ENCODE measurements at regions not wholly inside any gene's neighbourhood (a gene's known extent, or its start where the extent isn't known, plus 50 kb on each side); places are given as distances from the start of the nearest gene placed in this dataset.

DNA sequence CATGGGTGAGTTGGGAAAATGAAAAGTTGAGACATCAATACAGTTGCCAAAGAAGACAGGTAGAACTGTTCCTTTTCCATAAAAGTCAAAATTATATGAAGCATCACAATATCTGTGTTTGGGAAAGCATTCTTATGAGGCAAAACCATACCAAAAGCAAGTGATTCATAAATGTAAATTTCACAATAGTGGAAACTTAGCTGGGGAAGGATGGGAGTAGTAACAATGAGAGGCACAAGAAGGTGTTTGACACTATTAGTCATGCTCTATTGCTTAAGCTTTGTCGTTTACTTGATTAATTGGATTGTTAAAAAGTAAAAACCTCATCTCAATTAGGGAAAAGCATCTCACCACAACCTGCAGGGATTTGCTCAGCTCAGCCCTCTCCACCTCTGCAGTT is 240.2 kb downstream of the C7orf25 start:
- TF ChIP-seq, protein P1, sequence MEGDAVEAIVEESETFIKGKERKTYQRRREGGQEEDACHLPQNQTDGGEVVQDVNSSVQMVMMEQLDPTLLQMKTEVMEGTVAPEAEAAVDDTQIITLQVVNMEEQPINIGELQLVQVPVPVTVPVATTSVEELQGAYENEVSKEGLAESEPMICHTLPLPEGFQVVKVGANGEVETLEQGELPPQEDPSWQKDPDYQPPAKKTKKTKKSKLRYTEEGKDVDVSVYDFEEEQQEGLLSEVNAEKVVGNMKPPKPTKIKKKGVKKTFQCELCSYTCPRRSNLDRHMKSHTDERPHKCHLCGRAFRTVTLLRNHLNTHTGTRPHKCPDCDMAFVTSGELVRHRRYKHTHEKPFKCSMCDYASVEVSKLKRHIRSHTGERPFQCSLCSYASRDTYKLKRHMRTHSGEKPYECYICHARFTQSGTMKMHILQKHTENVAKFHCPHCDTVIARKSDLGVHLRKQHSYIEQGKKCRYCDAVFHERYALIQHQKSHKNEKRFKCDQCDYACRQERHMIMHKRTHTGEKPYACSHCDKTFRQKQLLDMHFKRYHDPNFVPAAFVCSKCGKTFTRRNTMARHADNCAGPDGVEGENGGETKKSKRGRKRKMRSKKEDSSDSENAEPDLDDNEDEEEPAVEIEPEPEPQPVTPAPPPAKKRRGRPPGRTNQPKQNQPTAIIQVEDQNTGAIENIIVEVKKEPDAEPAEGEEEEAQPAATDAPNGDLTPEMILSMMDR (IDR thresholded peaks at IDR 0.05; ENCODE audit: insufficient read depth, low read length, missing control alignments) = no peak
- CTCF ChIA-PET = no interaction called here
- H3K4me3 ChIP-seq (ENCODE audit: low read depth, low read length) = no peak overlapping the region
- POLR2A ChIA-PET = no interaction called here
- no peak for DNase-seq (ENCODE audit: low read depth, low spot score)

DNA sequence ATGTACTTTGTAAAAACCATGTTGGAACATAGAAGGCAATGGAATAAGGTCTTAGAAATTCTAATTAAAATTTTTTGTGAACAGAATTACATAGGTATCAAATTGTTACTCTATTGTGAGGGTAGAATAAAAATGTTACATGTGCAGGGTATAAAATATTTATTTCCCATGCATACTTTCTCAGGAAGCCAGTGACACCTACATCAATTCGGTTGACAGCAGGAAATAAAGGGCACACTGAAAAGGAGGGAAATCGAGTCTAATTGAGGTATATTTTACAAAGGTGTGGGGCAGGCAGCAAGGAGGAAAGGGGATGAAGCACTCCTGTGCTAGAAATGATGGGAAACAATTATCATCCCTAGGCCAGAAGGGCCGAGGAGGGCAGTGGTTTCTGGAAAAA is 244.9 kb downstream of the C7orf25 start:
- TF ChIP-seq, protein P1 (IDR thresholded peaks at IDR 0.05; ENCODE audit: insufficient read depth, low read length, missing control alignments) = no peak
- no peak overlapping the region for H3K4me3 ChIP-seq (ENCODE audit: low read depth, low read length)
- CTCF ChIA-PET = no interaction called here
- POLR2A ChIA-PET = no interaction called here
- no peak for DNase-seq (ENCODE audit: low read depth, low spot score)

DNA sequence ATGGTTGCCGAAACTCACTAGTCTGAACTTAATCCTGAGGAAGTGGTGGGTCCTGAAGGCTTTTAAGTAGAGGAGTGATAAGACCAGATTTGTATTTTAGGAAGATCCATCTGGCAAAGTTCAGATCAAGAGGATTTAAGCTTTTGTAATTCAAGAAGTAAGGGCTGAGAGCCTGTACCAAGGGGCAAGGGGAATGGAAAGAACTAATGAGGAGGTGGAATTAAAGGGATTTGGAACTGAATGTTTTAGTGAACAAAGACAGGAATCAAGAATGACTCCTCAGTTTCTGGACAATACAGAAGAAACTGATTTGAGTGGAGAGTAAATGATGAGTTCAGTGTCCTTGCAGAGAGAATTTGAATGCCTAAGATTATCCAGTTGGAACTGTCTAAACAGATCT is 249.0 kb downstream of the C7orf25 start:
- no peak for DNase-seq (ENCODE audit: low read depth, low spot score)
- CTCF ChIA-PET = interaction anchor here (0.9 kb wide), 1 partner anchor 685 kb away, joined by 3 read pairs; no protein-coding TSS in a partner anchor
- POLR2A ChIA-PET = no interaction called here
- TF ChIP-seq, protein P1 (IDR thresholded peaks at IDR 0.05; ENCODE audit: insufficient read depth, low read length, missing control alignments) = no peak
- H3K4me3 ChIP-seq (ENCODE audit: low read depth, low read length) = no peak overlapping the region

DNA sequence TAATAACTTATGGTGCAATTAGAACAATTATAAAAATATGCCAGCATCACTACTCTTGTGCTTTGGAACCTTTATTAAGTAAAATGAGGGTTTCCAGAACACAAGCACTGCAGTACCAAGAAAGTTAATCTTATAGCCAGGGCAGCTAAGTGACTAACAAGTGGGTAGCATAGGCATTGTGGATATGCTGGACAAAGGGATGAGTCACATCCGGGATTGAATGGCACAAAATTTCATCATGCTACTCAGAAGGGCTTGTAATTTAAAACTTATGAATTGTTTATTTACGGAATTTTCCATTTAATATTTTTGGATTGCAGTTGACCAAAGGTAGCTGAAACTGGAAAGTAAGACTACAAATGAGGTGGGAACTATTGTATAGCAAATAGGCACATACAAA is 250.6 kb downstream of the C7orf25 start:
- H3K4me3 ChIP-seq (ENCODE audit: low read depth, low read length) = no peak overlapping the region
- POLR2A ChIA-PET = no interaction called here
- TF ChIP-seq, protein P1 (IDR thresholded peaks at IDR 0.05; ENCODE audit: insufficient read depth, low read length, missing control alignments) = no peak
- DNase-seq (ENCODE audit: low read depth, low spot score) = no peak
- CTCF ChIA-PET = no interaction called here

DNA sequence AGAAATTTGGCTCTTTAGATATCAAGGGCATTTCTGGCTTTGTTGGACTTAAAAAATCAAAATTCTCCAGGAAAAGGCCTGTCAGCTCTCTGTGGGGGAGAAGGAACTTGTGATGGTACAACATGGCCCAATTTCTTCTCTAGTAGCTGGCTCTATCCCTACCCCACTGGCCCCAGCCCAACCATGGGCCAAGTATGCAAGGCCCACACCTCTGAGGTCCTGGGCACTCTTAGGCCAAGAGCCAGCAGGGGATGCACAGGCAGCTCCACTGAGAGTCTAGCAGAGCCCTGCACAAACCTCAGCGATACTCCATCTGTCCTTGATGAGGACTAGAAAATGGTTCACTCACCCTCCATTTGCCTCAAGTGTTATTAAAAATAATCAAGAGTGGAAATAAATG is 261.2 kb downstream of the C7orf25 start:
- DNase-seq (ENCODE audit: low read depth, low spot score) = no peak
- TF ChIP-seq, protein P1 (IDR thresholded peaks at IDR 0.05; ENCODE audit: insufficient read depth, low read length, missing control alignments) = no peak
- H3K4me3 ChIP-seq (ENCODE audit: low read depth, low read length) = no peak overlapping the region
- ChIA-PET CTCF (interaction anchor here (1.5 kb wide), 1 partner anchor 710 kb away, joined by 3 read pairs; no protein-coding TSS in a partner anchor), POLR2A (no interaction called here)

DNA sequence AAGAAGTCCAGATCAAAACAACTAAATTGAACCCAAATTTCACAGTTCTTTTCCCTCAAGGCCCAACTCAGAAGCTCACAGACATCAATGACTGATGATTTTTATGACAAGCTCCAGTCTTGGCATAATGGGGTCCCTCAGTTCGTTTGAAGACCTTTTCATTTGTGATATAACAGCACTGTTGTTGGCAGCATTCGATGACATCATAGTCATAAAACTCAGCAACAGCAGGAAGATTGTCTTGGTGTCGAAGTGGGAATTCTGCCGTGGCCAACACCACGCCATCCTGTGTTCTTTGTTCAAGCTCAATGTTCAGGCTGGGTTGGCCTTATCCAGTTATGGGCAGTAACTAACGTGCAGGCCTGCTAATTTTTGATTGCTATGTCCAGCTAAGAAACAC is 261.7 kb downstream of the C7orf25 start:
- CTCF ChIA-PET = interaction anchor here (1.5 kb wide), 1 partner anchor 710 kb away, joined by 3 read pairs; no protein-coding TSS in a partner anchor
- no peak overlapping the region for H3K4me3 ChIP-seq (ENCODE audit: low read depth, low read length)
- TF ChIP-seq, protein P1 (IDR thresholded peaks at IDR 0.05; ENCODE audit: insufficient read depth, low read length, missing control alignments) = no peak
- no peak for DNase-seq (ENCODE audit: low read depth, low spot score)
- POLR2A ChIA-PET = no interaction called here
